ENCODE measurements at regions not wholly inside any gene's neighbourhood (a gene's known extent, or its start where the extent isn't known, plus 50 kb on each side); places are given as distances from the start of the nearest gene placed in this dataset.
A peak's percentile ranks its signal among the peaks of the same experiment; 100 is the strongest.

GRCh38 chr1:11400155-11400554 lies 78.8 kb upstream of the DISP3 start:
- Histone ChIP-seq H3K18ac (ENCODE audit: low read length) (no peak overlapping the region), H3K36me3 (replicated peaks in 1 of 2; ENCODE audit: control insufficient read depth in 2 of 2, insufficient read depth in 2 of 2, low read length in 2 of 2) (no peaks in the 10 kb centered on the region), H2BK15ac (ENCODE audit: low read length) (no peak overlapping the region), H4K8ac (ENCODE audit: low read depth, low read length) (no peak overlapping the region), H4K91ac (ENCODE audit: low read depth, low read length, poor library complexity) (no peak overlapping the region), H3K27me3 (ENCODE audit: control insufficient read depth in 3 of 3, insufficient read depth in 3 of 3, low read depth in 1 of 3, low read length in 3 of 3) (peaks cover 0 to 21% (median 0%) of the 10 kb centered on the region in 3 experiments), H3K23ac (ENCODE audit: low read depth, low read length, poor library complexity) (no peak overlapping the region), H2AK5ac (ENCODE audit: low read depth, low read length) (no peak overlapping the region), H3K4ac (ENCODE audit: low read length) (no peak overlapping the region), H3K4me2 (ENCODE audit: insufficient read depth, low read length, poor library complexity, severe bottlenecking) (no peak overlapping the region), H3K14ac (ENCODE audit: low read length) (peak overlapping the region; percentile 25), H3K4me3 (ENCODE audit: low read length in 2 of 2) (no peak overlapping the region), H3K9me3 (replicated peaks in 1 of 2; ENCODE audit: control insufficient read depth in 2 of 2, insufficient read depth in 1 of 2, low read depth in 1 of 2, low read length in 2 of 2) (peaks cover 0 to 5% of the 10 kb centered on the region in 2 donors), H3K9ac (ENCODE audit: low read depth, low read length, poor library complexity) (no peak overlapping the region), H2BK5ac (ENCODE audit: low read length) (no peak overlapping the region), H3K4me1 (ENCODE audit: control insufficient read depth in 2 of 2, insufficient read depth in 1 of 2, low read depth in 1 of 2, low read length in 2 of 2) (peaks cover 0 to 6% of the 10 kb centered on the region in 2 donors), H3K79me1 (ENCODE audit: low read depth, low read length) (no peaks in the 10 kb centered on the region), H3K27ac (replicated peaks; ENCODE audit: low read length) (no peak overlapping the region), H2BK120ac (ENCODE audit: low read depth, low read length) (no peak overlapping the region), H2BK12ac (ENCODE audit: low read length) (no peak overlapping the region), H2AFZ (ENCODE audit: low read length) (no peak overlapping the region)
- DNase-seq (ENCODE audit: low spot score): no peak
- no CpG with 5 or more reads among the region's 3 CpGs for whole genome bisulfite sequencing, 2 donors (ENCODE audit: extremely low coverage in 2 of 2, insufficient read length in 2 of 2, insufficient replicate concordance in 1 of 2)

- H3K4ac ChIP-seq (ENCODE audit: low read length): no peak overlapping the region
- no peak overlapping the region for H3K4me2 ChIP-seq (ENCODE audit: insufficient read depth, low read length, poor library complexity, severe bottlenecking)
- no peak overlapping the region for H2AFZ ChIP-seq (ENCODE audit: low read length)
- no peaks in the 10 kb centered on the region for H3K36me3 ChIP-seq (replicated peaks in 1 of 2; ENCODE audit: control insufficient read depth in 2 of 2, insufficient read depth in 2 of 2, low read length in 2 of 2)
- no peaks in the 10 kb centered on the region for H3K79me1 ChIP-seq (ENCODE audit: low read depth, low read length)
- H3K4me1 ChIP-seq (ENCODE audit: control insufficient read depth in 2 of 2, insufficient read depth in 1 of 2, low read depth in 1 of 2, low read length in 2 of 2): peaks cover 0 to 6% of the 10 kb centered on the region in 2 donors
- peaks cover 0 to 5% of the 10 kb centered on the region in 2 donors for H3K9me3 ChIP-seq (replicated peaks in 1 of 2; ENCODE audit: control insufficient read depth in 2 of 2, insufficient read depth in 1 of 2, low read depth in 1 of 2, low read length in 2 of 2)
- peaks cover 0 to 19% (median 0%) of the 10 kb centered on the region in 3 experiments for H3K27me3 ChIP-seq (ENCODE audit: control insufficient read depth in 3 of 3, insufficient read depth in 3 of 3, low read depth in 1 of 3, low read length in 3 of 3)
- H3K14ac ChIP-seq (ENCODE audit: low read length): no peak overlapping the region
- no peak overlapping the region for H2BK120ac ChIP-seq (ENCODE audit: low read depth, low read length)
- H3K4me3 ChIP-seq (ENCODE audit: low read length in 2 of 2): no peak overlapping the region
- no peak overlapping the region for H2BK12ac ChIP-seq (ENCODE audit: low read length)
- no peak overlapping the region for H3K18ac ChIP-seq (ENCODE audit: low read length)
- no peak overlapping the region for H3K9ac ChIP-seq (ENCODE audit: low read depth, low read length, poor library complexity)
- no peak overlapping the region for H4K8ac ChIP-seq (ENCODE audit: low read depth, low read length)
- H3K23ac ChIP-seq (ENCODE audit: low read depth, low read length, poor library complexity): no peak overlapping the region
- H2AK5ac ChIP-seq (ENCODE audit: low read depth, low read length): no peak overlapping the region
- H2BK5ac ChIP-seq (ENCODE audit: low read length): no peak overlapping the region
- no peak overlapping the region for H3K27ac ChIP-seq (replicated peaks; ENCODE audit: low read length)
- WGBS, 2 donors (ENCODE audit: extremely low coverage in 2 of 2, insufficient read length in 2 of 2, insufficient replicate concordance in 1 of 2): no CpG with 5 or more reads among the region's 7 CpGs
- H2BK15ac ChIP-seq (ENCODE audit: low read length): no peak overlapping the region
- DNase-seq (ENCODE audit: low spot score): no peak
- no peak overlapping the region for H4K91ac ChIP-seq (ENCODE audit: low read depth, low read length, poor library complexity)
Measured at GRCh38 chr1:11400567-11400966, 78.4 kb upstream of the DISP3 start.

- H3K4me2 ChIP-seq (ENCODE audit: insufficient read depth, low read length, poor library complexity, severe bottlenecking): no peak overlapping the region
- H4K91ac ChIP-seq (ENCODE audit: low read depth, low read length, poor library complexity): no peak overlapping the region
- H3K79me1 ChIP-seq (ENCODE audit: low read depth, low read length): no peaks in the 10 kb centered on the region
- H4K8ac ChIP-seq (ENCODE audit: low read depth, low read length): no peak overlapping the region
- H3K27ac ChIP-seq (replicated peaks; ENCODE audit: low read length): no peak overlapping the region
- WGBS, 2 donors (ENCODE audit: extremely low coverage in 2 of 2, insufficient read length in 2 of 2, insufficient replicate concordance in 1 of 2): no CpG with 5 or more reads among the region's 6 CpGs
- H3K4me1 ChIP-seq (ENCODE audit: control insufficient read depth in 2 of 2, insufficient read depth in 1 of 2, low read depth in 1 of 2, low read length in 2 of 2): no peaks in the 10 kb centered on the region
- H3K4ac ChIP-seq (ENCODE audit: low read length): no peak overlapping the region
- no peak overlapping the region for H2BK15ac ChIP-seq (ENCODE audit: low read length)
- H2BK12ac ChIP-seq (ENCODE audit: low read length): no peak overlapping the region
- no peak overlapping the region for H2AFZ ChIP-seq (ENCODE audit: low read length)
- no peak for DNase-seq (ENCODE audit: low spot score)
- no peak overlapping the region for H3K18ac ChIP-seq (ENCODE audit: low read length)
- peaks cover 0 to 5% of the 10 kb centered on the region in 2 donors for H3K9me3 ChIP-seq (replicated peaks in 1 of 2; ENCODE audit: control insufficient read depth in 2 of 2, insufficient read depth in 1 of 2, low read depth in 1 of 2, low read length in 2 of 2)
- no peak overlapping the region for H2BK5ac ChIP-seq (ENCODE audit: low read length)
- H3K4me3 ChIP-seq (ENCODE audit: low read length in 2 of 2): no peak overlapping the region
- no peak overlapping the region for H2AK5ac ChIP-seq (ENCODE audit: low read depth, low read length)
- no peak overlapping the region for H3K23ac ChIP-seq (ENCODE audit: low read depth, low read length, poor library complexity)
- H3K27me3 ChIP-seq (ENCODE audit: control insufficient read depth in 3 of 3, insufficient read depth in 3 of 3, low read depth in 1 of 3, low read length in 3 of 3): peaks cover 0 to 8% (median 0%) of the 10 kb centered on the region in 3 experiments
- no peak overlapping the region for H2BK120ac ChIP-seq (ENCODE audit: low read depth, low read length)
- H3K36me3 ChIP-seq (replicated peaks in 1 of 2; ENCODE audit: control insufficient read depth in 2 of 2, insufficient read depth in 2 of 2, low read length in 2 of 2): no peaks in the 10 kb centered on the region
- H3K9ac ChIP-seq (ENCODE audit: low read depth, low read length, poor library complexity): no peak overlapping the region
- H3K14ac ChIP-seq (ENCODE audit: low read length): no peak overlapping the region
Measured at GRCh38 chr1:11406845-11407244, 72.1 kb upstream of the DISP3 start.

GRCh38 chr1:11407301-11407994 lies 71.5 kb upstream of the DISP3 start:
- H4K8ac ChIP-seq (ENCODE audit: low read depth, low read length): no peak overlapping the region
- H2BK12ac ChIP-seq (ENCODE audit: low read length): no peak overlapping the region
- H3K18ac ChIP-seq (ENCODE audit: low read length): no peak overlapping the region
- no peaks in the 10 kb centered on the region for H3K79me1 ChIP-seq (ENCODE audit: low read depth, low read length)
- H2BK5ac ChIP-seq (ENCODE audit: low read length): no peak overlapping the region
- no peak overlapping the region for H3K9ac ChIP-seq (ENCODE audit: low read depth, low read length, poor library complexity)
- H3K27ac ChIP-seq (replicated peaks; ENCODE audit: low read length): no peak overlapping the region
- no peaks in the 10 kb centered on the region for H3K36me3 ChIP-seq (replicated peaks in 1 of 2; ENCODE audit: control insufficient read depth in 2 of 2, insufficient read depth in 2 of 2, low read length in 2 of 2)
- WGBS, 2 donors (ENCODE audit: extremely low coverage in 2 of 2, insufficient read length in 2 of 2, insufficient replicate concordance in 1 of 2): no CpG with 5 or more reads among the region's 13 CpGs
- peaks cover 0 to 2% of the 10 kb centered on the region in 2 donors for H3K9me3 ChIP-seq (replicated peaks in 1 of 2; ENCODE audit: control insufficient read depth in 2 of 2, insufficient read depth in 1 of 2, low read depth in 1 of 2, low read length in 2 of 2)
- H3K4me1 ChIP-seq (ENCODE audit: control insufficient read depth in 2 of 2, insufficient read depth in 1 of 2, low read depth in 1 of 2, low read length in 2 of 2): no peaks in the 10 kb centered on the region
- no peak overlapping the region for H2BK15ac ChIP-seq (ENCODE audit: low read length)
- no peak overlapping the region for H2AFZ ChIP-seq (ENCODE audit: low read length)
- no peak overlapping the region for H4K91ac ChIP-seq (ENCODE audit: low read depth, low read length, poor library complexity)
- no peak overlapping the region for H3K4me2 ChIP-seq (ENCODE audit: insufficient read depth, low read length, poor library complexity, severe bottlenecking)
- H2BK120ac ChIP-seq (ENCODE audit: low read depth, low read length): no peak overlapping the region
- H2AK5ac ChIP-seq (ENCODE audit: low read depth, low read length): no peak overlapping the region
- no peak overlapping the region for H3K4ac ChIP-seq (ENCODE audit: low read length)
- H3K14ac ChIP-seq (ENCODE audit: low read length): no peak overlapping the region
- no peak overlapping the region for H3K23ac ChIP-seq (ENCODE audit: low read depth, low read length, poor library complexity)
- H3K4me3 ChIP-seq (ENCODE audit: low read length in 2 of 2): no peak overlapping the region
- peaks cover 0 to 8% (median 0%) of the 10 kb centered on the region in 3 experiments for H3K27me3 ChIP-seq (ENCODE audit: control insufficient read depth in 3 of 3, insufficient read depth in 3 of 3, low read depth in 1 of 3, low read length in 3 of 3)
- no peak for DNase-seq (ENCODE audit: low spot score)

All from neuronal stem cell (in vitro differentiated cells).